ENCODE measurements at regions not wholly inside any gene's neighbourhood (a gene's known extent, or its start where the extent isn't known, plus 50 kb on each side); places are given as distances from the start of the nearest gene placed in this dataset.

DNA sequence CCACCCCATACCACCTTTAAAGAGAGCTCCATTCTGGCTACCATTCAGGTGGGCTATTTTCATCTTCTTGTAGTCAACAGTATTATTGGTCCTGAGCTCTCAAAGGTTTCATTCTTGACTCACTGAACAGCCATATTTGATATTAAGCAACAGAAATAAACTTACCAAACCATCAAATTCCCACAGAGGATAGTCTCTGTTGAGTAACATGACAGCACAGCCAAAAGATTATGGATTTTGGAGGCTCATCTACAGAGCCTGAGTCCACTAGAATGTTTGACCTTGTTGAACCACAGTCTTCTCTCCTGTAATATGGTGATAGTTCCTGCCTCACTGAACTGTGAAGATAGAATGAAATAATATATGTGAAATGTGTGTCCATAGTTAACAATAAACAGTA is 276.3 kb upstream of the LDB2 start:
- DNase-seq (ENCODE audit: low spot score), result no peak

- no peak for DNase-seq (ENCODE audit: low spot score)
These were observed 274.9 kb upstream of the LDB2 start for GRCh38 chr4:17173300-17173699.

GRCh38 chr4:17170131-17170530 is 271.7 kb upstream of the LDB2 start:
- no peak for DNase-seq (ENCODE audit: low spot score)

DNA sequence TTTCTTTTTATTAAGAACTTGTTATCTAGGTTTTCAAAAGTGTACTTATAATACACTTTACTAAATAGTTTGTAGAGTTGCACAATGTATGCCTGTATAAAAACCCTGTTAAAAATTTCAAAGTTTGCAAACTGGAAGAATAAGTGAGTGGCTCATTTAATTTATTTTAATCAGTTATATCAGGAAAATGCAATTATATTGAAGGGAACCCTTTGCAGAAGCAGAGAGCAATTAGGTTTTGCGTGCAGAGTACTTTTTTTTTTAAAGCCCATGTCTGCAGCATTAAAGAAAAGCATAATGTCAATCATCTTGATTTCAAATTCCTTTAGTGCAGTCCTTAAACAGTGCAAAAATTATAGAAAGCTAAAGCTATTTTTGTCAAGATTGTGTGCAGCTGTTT is 271.3 kb upstream of the LDB2 start:
- DNase-seq (ENCODE audit: low spot score), result no peak

GRCh38 chr4:17168571-17168970 is 270.1 kb upstream of the LDB2 start:
- no peak for DNase-seq (ENCODE audit: low spot score)

DNA sequence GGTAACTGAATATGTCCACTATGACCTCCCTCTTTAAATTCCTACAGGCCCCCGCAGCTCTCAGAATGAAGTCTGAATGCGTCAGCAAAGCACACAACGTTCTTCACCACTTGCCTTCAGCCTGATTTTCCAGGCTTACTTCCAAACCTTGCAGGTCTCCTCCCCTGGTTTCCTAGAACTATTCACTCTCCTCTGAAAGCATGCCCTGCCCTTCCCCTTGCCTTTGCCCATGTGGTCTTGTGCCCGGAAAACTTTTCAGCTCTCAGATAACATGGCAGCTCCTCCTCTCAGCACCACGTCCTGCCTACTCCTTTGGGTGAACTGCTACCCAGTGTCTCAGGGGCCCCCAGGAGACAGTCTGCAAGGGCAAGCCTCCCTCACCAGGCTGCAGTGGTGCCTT is 268.5 kb upstream of the LDB2 start:
- peak; percentile 47 for DNase-seq (ENCODE audit: low spot score)

- DNase-seq (ENCODE audit: low spot score), result no peak
These were observed 266.8 kb upstream of the LDB2 start for GRCh38 chr4:17165286-17165685.

GRCh38 chr4:17164666-17165065 is 266.2 kb upstream of the LDB2 start:
- no peak for DNase-seq (ENCODE audit: low spot score)

DNA sequence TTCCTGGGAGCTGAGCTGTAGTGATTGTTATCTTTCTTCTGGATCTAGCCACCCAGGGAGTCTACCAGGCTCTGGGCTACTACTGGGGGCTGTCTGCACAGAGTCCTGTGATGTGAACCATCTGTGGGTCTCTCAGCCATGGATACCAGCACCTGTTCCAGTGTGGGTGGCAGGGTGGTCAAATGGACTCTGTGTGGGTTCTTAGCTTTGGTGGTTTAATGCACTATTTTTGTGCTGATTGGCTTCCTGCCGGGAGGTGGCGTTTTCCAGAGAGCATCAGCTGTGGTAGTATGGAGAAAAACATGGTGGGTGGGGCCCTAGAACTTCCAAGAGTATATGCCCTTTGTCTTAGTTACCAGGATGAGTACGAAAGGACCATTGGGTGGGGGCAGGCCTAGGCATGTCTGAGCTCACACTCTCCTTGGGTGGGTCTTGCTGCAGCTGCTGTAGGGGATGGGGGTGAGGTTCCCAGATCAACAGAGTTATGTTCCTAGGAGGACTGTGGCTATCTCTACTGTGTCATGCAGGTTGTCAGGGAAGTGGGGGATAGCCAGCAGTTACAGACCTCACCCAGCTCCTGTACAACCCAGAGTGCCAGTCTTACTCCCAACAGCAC is 264.8 kb upstream of the LDB2 start:
- DNase-seq (ENCODE audit: low spot score), result no peak

GRCh38 chr4:17157304-17157703 is 258.9 kb upstream of the LDB2 start:
- no peak for DNase-seq (ENCODE audit: low spot score)

DNA sequence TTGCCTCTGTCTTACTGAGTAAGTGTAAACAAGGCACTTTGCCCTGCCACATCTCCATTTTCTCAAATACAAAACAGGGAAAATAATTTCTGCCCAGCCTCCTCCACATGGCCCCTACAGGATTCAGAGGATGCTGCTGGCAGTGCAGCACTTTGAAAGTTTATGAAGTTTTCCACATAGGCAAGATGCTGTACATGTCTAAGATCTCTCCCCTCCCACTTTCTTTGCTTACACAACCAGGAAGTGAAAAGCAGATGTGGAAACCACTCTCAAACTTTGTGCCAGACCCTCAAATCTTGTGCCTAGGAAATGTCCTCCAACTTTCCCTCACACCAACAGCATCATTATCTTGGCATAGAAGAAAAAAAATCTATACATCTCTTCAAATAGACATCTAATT is 257.0 kb upstream of the LDB2 start:
- no peak for DNase-seq (ENCODE audit: low spot score)

- DNase-seq (ENCODE audit: low spot score), result no peak
These were observed 255.1 kb upstream of the LDB2 start for GRCh38 chr4:17153572-17153971.

DNA sequence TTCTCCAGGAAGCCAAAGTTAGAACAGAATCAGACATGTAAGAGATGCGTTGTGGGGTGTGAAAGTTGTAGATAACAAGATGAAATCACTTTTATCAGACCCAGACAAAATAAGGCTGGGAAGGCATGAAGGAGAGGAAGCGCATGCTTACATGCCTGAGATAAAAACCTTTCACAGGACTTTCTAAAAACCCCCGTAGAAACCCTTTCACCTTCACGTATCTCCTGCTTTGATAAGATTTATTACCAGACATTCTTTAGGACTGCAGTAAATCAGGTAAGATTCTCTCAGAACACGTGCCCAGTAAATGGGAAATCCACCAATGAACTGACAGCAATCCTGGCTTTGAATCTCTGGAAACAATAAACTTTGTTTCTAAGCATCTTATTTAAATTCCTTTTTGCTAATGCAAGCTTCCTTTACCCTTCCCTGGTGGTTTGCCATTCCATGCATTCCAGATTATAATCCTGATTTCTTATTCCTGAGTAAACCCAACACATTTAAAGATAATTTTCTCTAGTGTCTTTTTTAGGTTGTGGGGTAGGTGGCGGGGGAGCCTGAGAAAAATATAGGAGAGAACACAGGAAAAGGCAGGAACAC is 254.6 kb upstream of the LDB2 start:
- no peak for DNase-seq (ENCODE audit: low spot score)

- no peak for DNase-seq (ENCODE audit: low spot score)
These were observed 243.8 kb upstream of the LDB2 start for GRCh38 chr4:17142232-17142711.

DNA sequence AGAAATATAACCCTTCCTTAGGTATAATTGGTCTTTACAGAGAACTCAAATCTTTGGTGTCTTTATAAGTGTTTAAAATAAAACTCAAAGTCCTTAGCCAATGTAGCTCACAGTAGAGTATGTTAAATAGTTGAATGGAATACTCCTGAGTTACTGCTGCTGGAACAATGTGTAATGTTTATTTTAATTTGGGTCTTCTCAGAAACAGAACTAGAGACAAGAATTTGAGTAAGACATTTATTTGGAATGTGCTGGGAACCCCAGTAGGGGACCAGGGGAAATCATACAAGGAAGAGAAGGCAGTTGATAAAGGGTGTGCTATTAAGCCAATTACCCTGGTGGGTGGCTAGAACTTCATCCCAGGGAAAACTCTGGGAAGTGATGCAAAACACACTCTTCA is 240.4 kb upstream of the LDB2 start:
- no peak for DNase-seq (ENCODE audit: low spot score)

DNA sequence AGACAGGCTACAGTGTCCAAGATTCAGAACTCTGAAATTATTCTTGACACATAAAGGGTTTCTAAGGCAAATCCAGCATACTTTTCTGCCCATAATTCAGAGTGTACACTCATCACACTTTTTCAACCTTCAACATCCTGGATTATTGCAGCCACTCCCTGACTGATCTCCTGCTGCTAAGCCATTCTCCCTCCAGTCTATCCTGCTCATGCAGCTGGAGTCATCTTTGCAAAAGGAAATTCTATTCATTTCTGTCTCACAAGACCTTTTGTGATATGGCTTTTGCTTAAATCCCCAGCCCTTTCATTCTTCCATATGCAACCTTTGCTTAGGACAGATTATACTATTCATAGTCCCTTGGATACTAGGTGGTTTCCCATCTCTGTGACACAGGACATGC is 236.1 kb upstream of the LDB2 start:
- DNase-seq (ENCODE audit: low spot score), result no peak

DNA sequence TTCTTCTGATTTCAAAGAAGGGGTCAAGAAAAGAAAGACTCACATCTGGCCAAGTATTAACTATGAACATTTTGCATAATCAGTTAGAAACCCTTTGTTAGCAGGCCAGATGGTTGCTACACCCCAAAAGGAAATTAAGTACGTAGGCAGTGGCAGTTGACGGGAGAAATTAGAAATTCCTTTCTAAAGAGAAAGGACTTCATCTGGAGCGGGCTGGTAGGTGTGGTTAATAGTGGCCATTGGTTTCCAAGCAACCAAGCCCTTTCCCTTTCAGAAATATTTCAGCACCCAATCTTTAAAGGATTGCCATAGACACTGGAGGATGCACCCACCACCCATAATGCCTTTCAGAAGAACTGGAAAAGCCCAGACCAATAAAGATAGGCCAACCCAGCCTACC is 235.7 kb upstream of the LDB2 start:
- DNase-seq (ENCODE audit: low spot score), result no peak

- no peak for DNase-seq (ENCODE audit: low spot score)
These were observed 233.8 kb upstream of the LDB2 start for GRCh38 chr4:17132226-17132625.

DNA sequence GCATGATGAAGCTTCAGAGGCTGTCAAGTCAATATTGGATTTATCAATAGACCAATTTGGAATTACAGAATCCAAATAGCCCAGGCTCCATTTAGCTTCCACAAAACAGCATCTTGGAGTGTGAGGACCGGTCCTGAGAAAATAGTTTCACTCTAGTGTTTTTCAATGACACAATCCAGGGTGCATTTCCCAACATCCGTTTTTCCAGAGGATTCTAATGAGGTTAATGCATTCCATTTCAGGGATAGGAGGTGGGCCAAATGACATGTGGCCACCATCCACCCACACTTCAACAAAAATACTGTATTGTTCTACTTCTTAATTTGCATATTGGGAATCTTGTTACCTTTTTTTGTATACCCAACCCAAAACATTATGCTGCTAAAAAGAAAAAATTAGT is 229.8 kb upstream of the LDB2 start:
- DNase-seq (ENCODE audit: low spot score), result no peak

- no peak for DNase-seq (ENCODE audit: low spot score)
These were observed 228.0 kb upstream of the LDB2 start for GRCh38 chr4:17126321-17126966.

- DNase-seq (ENCODE audit: low spot score), result no peak
These were observed 226.3 kb upstream of the LDB2 start for GRCh38 chr4:17124767-17125166.

GRCh38 chr4:17120761-17121160 is 222.3 kb upstream of the LDB2 start:
- no peak for DNase-seq (ENCODE audit: low spot score)

GRCh38 chr4:17117746-17118145 is 219.3 kb upstream of the LDB2 start:
- DNase-seq (ENCODE audit: low spot score), result no peak

DNA sequence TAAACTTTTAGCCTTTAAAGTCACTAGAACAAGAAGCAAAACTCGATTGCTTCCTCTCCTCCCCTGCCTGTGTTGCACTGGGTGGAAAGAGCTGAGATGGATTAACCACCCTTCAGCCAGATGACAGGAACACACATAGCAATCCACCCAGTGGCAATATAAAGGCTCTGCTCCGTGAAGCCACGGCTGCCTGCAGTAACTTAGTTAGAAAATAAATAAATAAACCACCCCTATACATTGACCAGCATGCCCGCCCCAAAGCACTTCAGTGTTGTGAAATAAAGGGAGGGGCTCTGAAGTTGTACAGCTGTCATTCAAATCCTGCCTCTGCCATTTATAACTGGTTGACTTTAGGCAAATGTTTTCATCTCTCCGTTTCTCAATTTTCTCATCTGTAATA is 217.1 kb upstream of the LDB2 start:
- DNase-seq (ENCODE audit: low spot score), result no peak
